ENCODE measurements at regions not wholly inside any gene's neighbourhood (a gene's known extent, or its start where the extent isn't known, plus 50 kb on each side); places are given as distances from the start of the nearest gene placed in this dataset.

GRCh38 chr18:56034949-56035348 is 447.0 kb upstream of the TCF4 start:
- BruUV-seq (replicated peaks), result no TSS peak
- H3K4me1 Mint-ChIP-seq (ENCODE audit: low read depth, unreplicated experiment), result peaks cover 6% of the 10 kb centered on the region
- H3K4me3 Mint-ChIP-seq (ENCODE audit: unreplicated experiment), result no peak overlapping the region
- no peak for DNase-seq
- CTCF ChIA-PET, result no interaction called here
- no peaks in the 10 kb centered on the region for H3K9me3 Mint-ChIP-seq (ENCODE audit: unreplicated experiment)
- H3K27me3 ChIP-seq (replicated peaks; ENCODE audit: control insufficient read depth, insufficient read depth, low read length), result no peaks in the 10 kb centered on the region
- intact Hi-C loops (cut with micrococcal nuclease; ENCODE audit: unreplicated experiment), result no loop called here
- no peaks in the 10 kb centered on the region for H3K9me3 ChIP-seq
- no peaks in the 10 kb centered on the region for H3K36me3 ChIP-seq (ENCODE audit: control insufficient read depth, insufficient read depth, low read length)
- H3K4me1 ChIP-seq, result no peaks in the 10 kb centered on the region
- no peak overlapping the region for H3K4me3 ChIP-seq (ENCODE audit: low read depth, low read length)
- no peaks in the 10 kb centered on the region for H3K27me3 Mint-ChIP-seq (ENCODE audit: insufficient read depth, unreplicated experiment)
- POLR2A ChIA-PET, result no interaction called here
- TF ChIP-seq, protein P1, sequence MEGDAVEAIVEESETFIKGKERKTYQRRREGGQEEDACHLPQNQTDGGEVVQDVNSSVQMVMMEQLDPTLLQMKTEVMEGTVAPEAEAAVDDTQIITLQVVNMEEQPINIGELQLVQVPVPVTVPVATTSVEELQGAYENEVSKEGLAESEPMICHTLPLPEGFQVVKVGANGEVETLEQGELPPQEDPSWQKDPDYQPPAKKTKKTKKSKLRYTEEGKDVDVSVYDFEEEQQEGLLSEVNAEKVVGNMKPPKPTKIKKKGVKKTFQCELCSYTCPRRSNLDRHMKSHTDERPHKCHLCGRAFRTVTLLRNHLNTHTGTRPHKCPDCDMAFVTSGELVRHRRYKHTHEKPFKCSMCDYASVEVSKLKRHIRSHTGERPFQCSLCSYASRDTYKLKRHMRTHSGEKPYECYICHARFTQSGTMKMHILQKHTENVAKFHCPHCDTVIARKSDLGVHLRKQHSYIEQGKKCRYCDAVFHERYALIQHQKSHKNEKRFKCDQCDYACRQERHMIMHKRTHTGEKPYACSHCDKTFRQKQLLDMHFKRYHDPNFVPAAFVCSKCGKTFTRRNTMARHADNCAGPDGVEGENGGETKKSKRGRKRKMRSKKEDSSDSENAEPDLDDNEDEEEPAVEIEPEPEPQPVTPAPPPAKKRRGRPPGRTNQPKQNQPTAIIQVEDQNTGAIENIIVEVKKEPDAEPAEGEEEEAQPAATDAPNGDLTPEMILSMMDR (IDR thresholded peaks at IDR 0.05; ENCODE audit: insufficient read depth in 1 of 2, low read depth in 1 of 2, low read length in 1 of 2, severe bottlenecking in 1 of 2, unreplicated experiment in 1 of 2), result no peak
- H3K36me3 Mint-ChIP-seq (ENCODE audit: insufficient read depth, unreplicated experiment), result no peaks in the 10 kb centered on the region
- no peak overlapping the region for H3K27ac Mint-ChIP-seq (ENCODE audit: unreplicated experiment)

- CTCF ChIA-PET, result no interaction called here
- H3K36me3 ChIP-seq (ENCODE audit: control insufficient read depth, insufficient read depth, low read length), result no peaks in the 10 kb centered on the region
- TF ChIP-seq, protein P1 (IDR thresholded peaks at IDR 0.05; ENCODE audit: insufficient read depth in 1 of 2, low read depth in 1 of 2, low read length in 1 of 2, severe bottlenecking in 1 of 2, unreplicated experiment in 1 of 2), result no peak
- Mint-ChIP-seq H3K36me3 (ENCODE audit: insufficient read depth, unreplicated experiment) (no peaks in the 10 kb centered on the region), H3K9me3 (ENCODE audit: unreplicated experiment) (no peaks in the 10 kb centered on the region), H3K4me1 (ENCODE audit: low read depth, unreplicated experiment) (no peaks in the 10 kb centered on the region), H3K27ac (ENCODE audit: unreplicated experiment) (no peak overlapping the region), H3K4me3 (ENCODE audit: unreplicated experiment) (no peak overlapping the region), H3K27me3 (ENCODE audit: insufficient read depth, unreplicated experiment) (no peaks in the 10 kb centered on the region)
- H3K9me3 ChIP-seq, result no peaks in the 10 kb centered on the region
- no peak overlapping the region for H3K4me3 ChIP-seq (ENCODE audit: low read depth, low read length)
- intact Hi-C loops (cut with micrococcal nuclease; ENCODE audit: unreplicated experiment), result no loop called here
- no peak for DNase-seq
- no peaks in the 10 kb centered on the region for H3K4me1 ChIP-seq
- POLR2A ChIA-PET, result no interaction called here
- BruUV-seq (replicated peaks), result no TSS peak
- H3K27me3 ChIP-seq (replicated peaks; ENCODE audit: control insufficient read depth, insufficient read depth, low read length), result no peaks in the 10 kb centered on the region
Observed at GRCh38 chr18:56030060-56030459, 442.1 kb upstream of the TCF4 start.

DNA sequence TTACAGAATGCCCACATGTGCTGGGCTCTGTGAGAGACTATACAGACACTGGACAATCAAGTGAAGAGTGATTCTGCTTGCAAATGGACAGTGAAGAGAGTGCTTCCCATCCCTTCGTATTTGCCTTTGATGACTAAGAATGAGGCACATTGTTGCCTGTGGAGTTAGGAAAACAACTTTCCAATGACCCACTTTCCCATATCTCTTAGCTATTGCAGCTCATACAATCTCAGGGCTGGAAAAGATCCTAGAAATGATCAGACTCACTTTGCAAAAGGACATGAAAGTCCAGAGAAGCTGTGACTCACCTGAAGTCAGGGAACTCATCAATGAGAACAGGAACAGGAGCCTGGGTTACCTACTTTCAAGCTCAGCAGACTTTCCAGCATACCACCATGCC is 440.5 kb upstream of the TCF4 start:
- H3K27me3 Mint-ChIP-seq (ENCODE audit: insufficient read depth, unreplicated experiment), result no peaks in the 10 kb centered on the region
- H3K4me1 ChIP-seq, result no peaks in the 10 kb centered on the region
- DNase-seq, result no peak
- CTCF ChIA-PET, result no interaction called here
- no TSS peak for BruUV-seq (replicated peaks)
- no peaks in the 10 kb centered on the region for H3K27me3 ChIP-seq (replicated peaks; ENCODE audit: control insufficient read depth, insufficient read depth, low read length)
- H3K36me3 ChIP-seq (ENCODE audit: control insufficient read depth, insufficient read depth, low read length), result no peaks in the 10 kb centered on the region
- no peaks in the 10 kb centered on the region for H3K9me3 Mint-ChIP-seq (ENCODE audit: unreplicated experiment)
- H3K9me3 ChIP-seq, result no peaks in the 10 kb centered on the region
- POLR2A ChIA-PET, result no interaction called here
- no peak overlapping the region for H3K4me3 ChIP-seq (ENCODE audit: low read depth, low read length)
- intact Hi-C loops (cut with micrococcal nuclease; ENCODE audit: unreplicated experiment), result no loop called here
- no peak overlapping the region for H3K27ac Mint-ChIP-seq (ENCODE audit: unreplicated experiment)
- no peak overlapping the region for H3K4me3 Mint-ChIP-seq (ENCODE audit: unreplicated experiment)
- TF ChIP-seq, protein P1 (IDR thresholded peaks at IDR 0.05; ENCODE audit: insufficient read depth in 1 of 2, low read depth in 1 of 2, low read length in 1 of 2, severe bottlenecking in 1 of 2, unreplicated experiment in 1 of 2), result no peak
- H3K4me1 Mint-ChIP-seq (ENCODE audit: low read depth, unreplicated experiment), result no peaks in the 10 kb centered on the region
- H3K36me3 Mint-ChIP-seq (ENCODE audit: insufficient read depth, unreplicated experiment), result no peaks in the 10 kb centered on the region

Measured in Caco-2 (cell line).